ENCODE measurements at regions not wholly inside any gene's neighbourhood (a gene's known extent, or its start where the extent isn't known, plus 50 kb on each side); places are given as distances from the start of the nearest gene placed in this dataset.

DNA sequence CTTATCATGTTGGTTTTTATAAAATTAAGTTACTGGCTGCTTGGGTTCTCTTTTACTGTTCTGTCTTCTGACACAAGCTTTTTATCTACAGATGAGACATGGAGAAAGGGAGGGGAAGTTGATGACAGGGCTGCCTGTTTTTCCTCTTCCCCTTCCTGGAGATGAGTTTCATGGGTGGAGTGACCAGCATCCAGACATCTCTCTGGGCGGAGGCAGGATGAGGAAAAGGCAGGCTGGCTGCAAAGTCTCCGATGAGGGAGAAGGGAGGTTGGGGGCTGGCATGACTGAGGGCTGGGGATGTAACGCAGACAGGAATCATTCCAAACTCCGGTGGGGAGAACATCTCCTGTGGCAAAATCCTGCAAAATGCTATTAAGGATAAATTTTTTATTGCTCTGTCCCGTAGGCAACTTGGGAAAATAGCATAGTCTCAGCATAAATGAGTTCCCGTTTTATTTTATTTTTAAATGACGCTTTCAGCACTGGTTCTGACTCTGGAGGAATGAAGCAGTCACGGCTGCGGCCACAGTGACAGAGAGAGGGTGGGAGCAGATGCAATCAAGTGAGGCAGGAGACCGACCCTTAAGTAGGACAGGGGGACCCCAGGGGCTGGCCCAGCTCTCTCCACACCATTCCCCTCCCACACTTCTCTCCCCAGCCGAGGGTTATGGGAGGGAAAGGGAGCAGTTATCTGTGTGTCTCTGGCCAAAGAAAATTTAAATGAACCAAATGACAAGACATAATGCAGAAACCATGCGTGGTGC, 108.8 kb upstream of the PMEPA1 start:
- intact Hi-C loops (cut with micrococcal nuclease) (no loop called here), dilution Hi-C loops (cut with MboI; ENCODE audit: extremely low pct_ligation_motif_present, low sequenced_read_pairs) (no loop called here)
- Histone ChIP-seq H3K4me3 (replicated peaks in 1 of 3; ENCODE audit: insufficient read depth in 1 of 3, low read depth in 1 of 3, low read length in 3 of 3) (no peak overlapping the region), H3K9me1 (replicated peaks; ENCODE audit: control insufficient read depth, extremely low read depth, insufficient read depth, low read length) (no peaks in the 10 kb centered on the region), H3K9ac (replicated peaks; ENCODE audit: extremely low read depth, insufficient read depth, low read length) (no peak overlapping the region), H3K27ac (ENCODE audit: insufficient read depth, low read depth, low read length) (no peak overlapping the region), H3K36me3 (ENCODE audit: control insufficient read depth in 2 of 2, extremely low read depth in 1 of 2, insufficient read depth in 2 of 2, low read length in 2 of 2) (no peaks in the 10 kb centered on the region), H3K4me2 (ENCODE audit: insufficient read depth, low read length) (no peak overlapping the region), H3K4me1 (ENCODE audit: control insufficient read depth, extremely low read depth, insufficient read depth, low read length) (no peaks in the 10 kb centered on the region), H3K79me2 (ENCODE audit: control insufficient read depth, insufficient read depth, low read length) (no peaks in the 10 kb centered on the region), H3K27me3 (ENCODE audit: control insufficient read depth in 2 of 2, insufficient read depth in 2 of 2, low read length in 2 of 2) (peaks cover 5 to 8% of the 10 kb centered on the region in 2 experiments), H3K9me3 (replicated peaks; ENCODE audit: control insufficient read depth, insufficient read depth, low read length) (no peaks in the 10 kb centered on the region), H2AFZ (ENCODE audit: low read depth, low read length) (no peak overlapping the region), H4K20me1 (replicated peaks; ENCODE audit: control insufficient read depth, extremely low read depth, insufficient read depth, low read length) (no peaks in the 10 kb centered on the region)
- POLR2A ChIA-PET, result no interaction called here
- FAIRE-seq (no peak), DNase-seq (ENCODE audit: low read depth, low spot score) (no peak)
- no TSS peak for BruUV-seq (replicated peaks)
- TF ChIP-seq EZH2 (IDR thresholded peaks at IDR 0.05; ENCODE audit: borderline replicate concordance, low read depth, low read length, severe bottlenecking) (no peak), FOS (IDR thresholded peaks at IDR 0.05; ENCODE audit: borderline replicate concordance, insufficient read depth, low read length) (peak; percentile 20)
- CTCF ChIA-PET, result no interaction called here

DNA sequence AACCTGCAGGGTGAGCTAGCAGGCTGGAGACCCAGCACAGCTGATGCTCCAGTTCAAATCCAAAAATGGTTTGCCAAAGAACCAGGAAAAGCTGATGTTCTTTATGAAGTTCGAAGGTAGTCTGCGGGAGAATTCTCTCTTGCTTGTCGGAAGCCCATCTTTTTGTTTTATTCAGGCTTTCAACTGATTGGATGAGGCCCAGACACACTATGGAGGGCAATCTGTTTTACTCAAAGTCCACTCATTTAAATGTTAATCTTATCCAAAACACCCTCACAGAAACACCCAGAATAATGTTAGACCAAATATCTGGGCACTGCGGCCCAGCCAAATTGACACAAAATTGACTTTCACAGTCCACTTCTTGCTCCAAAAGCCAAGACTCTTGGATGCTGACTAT, 105.6 kb upstream of the PMEPA1 start:
- Histone ChIP-seq H3K79me2 (ENCODE audit: control insufficient read depth, insufficient read depth, low read length) (no peaks in the 10 kb centered on the region), H2AFZ (ENCODE audit: low read depth, low read length) (no peak overlapping the region), H3K4me1 (ENCODE audit: control insufficient read depth, extremely low read depth, insufficient read depth, low read length) (no peaks in the 10 kb centered on the region), H3K4me2 (ENCODE audit: insufficient read depth, low read length) (no peak overlapping the region), H3K9me3 (replicated peaks; ENCODE audit: control insufficient read depth, insufficient read depth, low read length) (no peaks in the 10 kb centered on the region), H3K27me3 (ENCODE audit: control insufficient read depth in 2 of 2, insufficient read depth in 2 of 2, low read length in 2 of 2) (peaks cover 4% of the 10 kb centered on the region in 2 experiments), H3K9me1 (replicated peaks; ENCODE audit: control insufficient read depth, extremely low read depth, insufficient read depth, low read length) (no peaks in the 10 kb centered on the region), H3K4me3 (replicated peaks in 1 of 3; ENCODE audit: insufficient read depth in 1 of 3, low read depth in 1 of 3, low read length in 3 of 3) (no peak overlapping the region), H3K27ac (ENCODE audit: insufficient read depth, low read depth, low read length) (no peak overlapping the region), H4K20me1 (replicated peaks; ENCODE audit: control insufficient read depth, extremely low read depth, insufficient read depth, low read length) (no peaks in the 10 kb centered on the region), H3K9ac (replicated peaks; ENCODE audit: extremely low read depth, insufficient read depth, low read length) (no peak overlapping the region), H3K36me3 (ENCODE audit: control insufficient read depth in 2 of 2, extremely low read depth in 1 of 2, insufficient read depth in 2 of 2, low read length in 2 of 2) (no peaks in the 10 kb centered on the region)
- dilution Hi-C loops (cut with MboI; ENCODE audit: extremely low pct_ligation_motif_present, low sequenced_read_pairs), result no loop called here
- ChIA-PET POLR2A (no interaction called here), CTCF (interaction anchor here (0.6 kb wide), 1 partner anchor 343 kb away, joined by 4 read pairs; no protein-coding TSS in a partner anchor)
- TF ChIP-seq FOS (IDR thresholded peaks at IDR 0.05; ENCODE audit: borderline replicate concordance, insufficient read depth, low read length) (no peak), POLR2A (IDR thresholded peaks at IDR 0.05; ENCODE audit: low read depth, low read length) (no peak), MYC (IDR thresholded peaks at IDR 0.05; ENCODE audit: low read depth, low read length) (no peak), EZH2 (IDR thresholded peaks at IDR 0.05; ENCODE audit: borderline replicate concordance, low read depth, low read length, severe bottlenecking) (no peak), POLR2AphosphoS5 (IDR thresholded peaks at IDR 0.05; ENCODE audit: insufficient read depth, low read depth, low read length) (no peak), JUN (IDR thresholded peaks at IDR 0.05; ENCODE audit: borderline replicate concordance, insufficient read depth, insufficient read length, low read depth) (no peak), GATA2 (IDR thresholded peaks at IDR 0.05; ENCODE audit: insufficient read depth, insufficient read length, low read depth, low read length) (no peak)
- TF ChIP-seq, protein P1, sequence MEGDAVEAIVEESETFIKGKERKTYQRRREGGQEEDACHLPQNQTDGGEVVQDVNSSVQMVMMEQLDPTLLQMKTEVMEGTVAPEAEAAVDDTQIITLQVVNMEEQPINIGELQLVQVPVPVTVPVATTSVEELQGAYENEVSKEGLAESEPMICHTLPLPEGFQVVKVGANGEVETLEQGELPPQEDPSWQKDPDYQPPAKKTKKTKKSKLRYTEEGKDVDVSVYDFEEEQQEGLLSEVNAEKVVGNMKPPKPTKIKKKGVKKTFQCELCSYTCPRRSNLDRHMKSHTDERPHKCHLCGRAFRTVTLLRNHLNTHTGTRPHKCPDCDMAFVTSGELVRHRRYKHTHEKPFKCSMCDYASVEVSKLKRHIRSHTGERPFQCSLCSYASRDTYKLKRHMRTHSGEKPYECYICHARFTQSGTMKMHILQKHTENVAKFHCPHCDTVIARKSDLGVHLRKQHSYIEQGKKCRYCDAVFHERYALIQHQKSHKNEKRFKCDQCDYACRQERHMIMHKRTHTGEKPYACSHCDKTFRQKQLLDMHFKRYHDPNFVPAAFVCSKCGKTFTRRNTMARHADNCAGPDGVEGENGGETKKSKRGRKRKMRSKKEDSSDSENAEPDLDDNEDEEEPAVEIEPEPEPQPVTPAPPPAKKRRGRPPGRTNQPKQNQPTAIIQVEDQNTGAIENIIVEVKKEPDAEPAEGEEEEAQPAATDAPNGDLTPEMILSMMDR (IDR thresholded peaks at IDR 0.05; ENCODE audit: extremely low read depth in 1 of 2, insufficient read depth in 1 of 2, low read depth in 1 of 2, low read length in 2 of 2), result no peak
- TF ChIP-seq, protein P2, sequence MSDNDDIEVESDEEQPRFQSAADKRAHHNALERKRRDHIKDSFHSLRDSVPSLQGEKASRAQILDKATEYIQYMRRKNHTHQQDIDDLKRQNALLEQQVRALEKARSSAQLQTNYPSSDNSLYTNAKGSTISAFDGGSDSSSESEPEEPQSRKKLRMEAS (IDR thresholded peaks at IDR 0.05; ENCODE audit: insufficient read depth, insufficient read length), result no peak
- no TSS peak for BruUV-seq (replicated peaks)
- intact Hi-C loops (cut with micrococcal nuclease), result no loop called here
- DNase-seq (ENCODE audit: low read depth, low spot score), result no peak
- no peak for FAIRE-seq
